Activated CD4-positive, alpha-beta T cell treated with anti-CD3 and anti-CD28 coated beads, Interleukin-10, Interleukin-2, amounts not matched to agents 100 ng/mL and 50 ng/mL, durations not matched to agents 16 hours and 8 hours (primary cell): ENCODE measurements at regions not wholly inside any gene's neighbourhood (a gene's known extent, or its start where the extent isn't known, plus 50 kb on each side); places are given as distances from the start of the nearest gene placed in this dataset.
A peak's percentile ranks its signal among the peaks of the same experiment; 100 is the strongest.

Experiments used
- DNase-seq: peaks from one replicate; pipeline ENCODE4 v3.0.0-alpha.2; 2020

DNA sequence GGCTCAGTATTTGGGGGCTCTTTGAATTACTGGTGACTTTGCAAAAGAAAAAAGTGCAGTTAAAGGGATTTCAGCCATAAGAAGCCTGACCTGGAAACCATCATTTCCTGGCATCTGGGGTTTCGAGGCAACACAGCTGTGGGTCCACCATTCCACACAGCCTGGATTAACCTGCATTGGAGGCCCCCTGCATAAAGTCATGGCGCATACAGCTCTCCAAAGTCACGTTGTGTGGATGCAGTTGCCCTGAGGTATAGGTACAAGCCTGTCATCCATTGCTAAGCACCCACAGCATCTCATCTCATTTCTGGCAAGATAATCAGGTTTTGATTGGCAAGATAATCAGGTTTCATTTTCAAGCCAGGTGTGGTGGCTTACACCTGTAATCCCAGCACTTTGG, 54.5 kb upstream of the TAGAP start:
- DNase-seq: no peak

GRCh38 chr6:159098636-159099106, 53.9 kb upstream of the TAGAP start:
- peak; percentile 76 for DNase-seq

GRCh38 chr6:159097256-159097655, 52.5 kb upstream of the TAGAP start:
- DNase-seq: peak; percentile 36

GRCh38 chr6:159095616-159096015, 50.8 kb upstream of the TAGAP start:
- DNase-seq: no peak

DNA sequence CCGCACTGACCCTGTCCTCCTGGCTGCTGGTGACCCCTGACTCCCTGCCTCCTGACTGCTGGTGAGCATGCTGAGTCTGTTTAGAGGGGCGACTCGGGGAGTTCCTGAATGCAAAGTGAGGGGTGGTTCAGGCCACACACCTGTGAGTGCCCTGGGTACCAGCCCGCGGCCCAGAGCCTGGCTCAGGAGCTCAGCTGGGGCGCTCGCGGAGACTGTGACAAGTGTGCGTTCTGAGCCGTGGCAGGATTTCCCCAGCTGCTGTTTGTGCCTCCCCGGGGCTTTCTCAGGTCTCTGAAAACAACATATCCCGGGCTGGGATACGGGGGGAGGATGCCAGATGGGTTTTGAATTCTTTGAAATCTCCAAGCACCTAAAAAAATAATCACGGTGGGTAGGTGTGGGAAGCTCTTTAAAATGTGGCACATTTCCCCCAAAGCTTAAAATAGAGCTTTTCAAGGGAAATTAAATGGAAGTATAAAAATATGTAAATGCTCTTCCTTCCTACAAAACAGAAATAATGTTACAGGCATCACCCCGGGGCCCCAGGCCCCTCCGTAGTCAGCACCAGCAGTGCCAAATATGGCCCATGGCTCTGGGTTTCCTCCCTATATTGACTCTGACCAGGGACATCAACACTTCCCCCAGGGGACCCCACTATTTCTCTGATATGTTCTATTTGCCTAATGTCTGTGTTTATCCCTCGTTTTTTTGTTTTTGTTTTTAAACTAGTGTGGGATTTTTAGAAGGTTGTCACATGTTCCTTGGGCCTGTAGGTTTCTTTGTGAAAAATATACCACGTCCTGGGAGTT, 49.9 kb upstream of the TAGAP start:
- peak; percentile 56 for DNase-seq
